T-helper 17 cell (primary cell): ENCODE measurements at regions not wholly inside any gene's neighbourhood (a gene's known extent, or its start where the extent isn't known, plus 50 kb on each side); places are given as distances from the start of the nearest gene placed in this dataset.
A peak's percentile ranks its signal among the peaks of the same experiment; 100 is the strongest.
"Not testable (repeated sequence)": the region's sequence is repeated elsewhere in the genome, so short reads cannot be mapped to it uniquely, and the experiment has no call there.

Experiments
- ATAC-seq: fragments of 150-1000 bp; cut with Tn5 transposase; 2 replicates; pipeline ENCODE4 v1.10.0; 2021; ENCODE audit warnings: mild to moderate bottlenecking, moderate library complexity
- DNase-seq, 3 donors: peaks; one replicate each; pipeline versions ENCODE4 v3.0.0 to v3.0.0-alpha.2; 2020 to 2021
- H3K9me3 ChIP-seq: one replicate; pipeline ENCODE4 v1.7.0; 2013; ENCODE audit warnings: low read length, mild to moderate bottlenecking; ENCODE audit not compliant: control insufficient read depth, poor library complexity, severe bottlenecking
- H3K27ac Mint-ChIP-seq: one replicate; pipeline ENCODE4 v1.8.0; 2022; ENCODE audit warnings: mild to moderate bottlenecking, moderate library complexity, mixed read lengths
- H3K27me3 Mint-ChIP-seq: one replicate; pipeline ENCODE4 v1.8.0; 2022; ENCODE audit warnings: mixed read lengths
- H3K36me3 Mint-ChIP-seq: one replicate; pipeline ENCODE4 v1.8.0; 2022; ENCODE audit warnings: low read depth, mixed read lengths
- H3K4me1 Mint-ChIP-seq: one replicate; pipeline ENCODE4 v1.8.0; 2022; ENCODE audit warnings: mild to moderate bottlenecking, mixed read lengths
- H3K4me3 Mint-ChIP-seq: one replicate; pipeline ENCODE4 v1.8.0; 2022; ENCODE audit warnings: mild to moderate bottlenecking, moderate library complexity, mixed read lengths

DNA sequence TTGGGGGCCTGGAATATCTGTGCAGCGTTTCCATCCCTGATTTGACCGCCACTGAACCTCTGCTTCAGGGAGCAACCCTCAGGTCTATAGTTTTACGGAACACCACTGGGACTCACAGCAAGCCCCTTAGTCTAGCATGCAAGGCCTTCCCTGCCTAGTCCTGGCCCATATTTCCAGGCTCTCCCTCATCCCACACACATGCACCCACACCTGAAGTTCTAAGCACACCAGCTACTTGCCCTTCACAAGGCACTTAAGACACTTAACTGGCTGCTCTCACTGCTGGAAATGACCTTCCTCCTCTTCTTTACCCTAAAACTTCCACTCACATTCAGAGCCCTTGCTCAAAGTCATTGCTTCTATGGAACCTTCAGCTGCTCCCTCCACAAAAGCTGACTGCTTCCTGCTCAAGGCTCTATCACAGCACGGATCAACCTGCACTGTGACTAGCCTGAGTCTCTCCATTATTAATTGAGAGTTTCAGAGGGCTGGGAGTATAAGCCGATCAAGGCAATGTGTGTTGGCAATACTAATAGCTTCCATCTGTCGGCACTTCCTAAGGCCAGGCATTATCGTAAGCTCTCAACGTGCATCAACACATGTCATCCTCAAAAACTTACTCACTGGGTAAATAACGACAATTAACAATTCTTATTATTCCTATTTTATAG is 84.3 kb downstream of the RRAGC start:
- Mint-ChIP-seq H3K4me3 (no peak overlapping the region), H3K4me1 (peaks cover 3% of the 10 kb centered on the region), H3K36me3 (no peaks in the 10 kb centered on the region), H3K27ac (no peak overlapping the region), H3K27me3 (peaks cover 41% of the 10 kb centered on the region)
- H3K9me3 ChIP-seq, result no peaks in the 10 kb centered on the region
- ATAC-seq, result no peak
- no peak for DNase-seq

DNA sequence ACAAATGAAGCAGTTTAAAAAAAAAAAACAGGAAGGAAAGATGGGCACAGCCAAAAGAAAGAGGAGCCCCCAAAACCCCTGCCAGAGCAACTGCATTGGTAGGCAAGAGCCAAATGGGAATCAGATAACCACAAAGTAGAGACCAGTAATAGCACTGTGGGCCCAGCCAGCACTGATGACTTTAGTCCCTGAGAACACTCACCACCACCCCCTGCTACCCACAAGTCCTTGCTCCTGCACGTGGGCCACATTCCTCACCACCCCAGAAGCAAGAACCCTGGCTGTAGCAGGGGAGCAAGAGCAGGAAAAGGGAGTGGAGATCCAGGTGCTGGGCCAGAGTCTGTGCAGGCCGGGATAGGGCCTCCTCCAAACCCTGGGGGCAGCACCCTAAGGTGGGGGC is 86.1 kb downstream of the RRAGC start:
- ATAC-seq, result no peak
- H3K36me3 Mint-ChIP-seq, result no peaks in the 10 kb centered on the region
- no peak overlapping the region for H3K4me3 Mint-ChIP-seq
- no peak overlapping the region for H3K27ac Mint-ChIP-seq
- DNase-seq, result no peak
- H3K27me3 Mint-ChIP-seq, result peaks cover 46% of the 10 kb centered on the region
- peaks cover 3% of the 10 kb centered on the region for H3K4me1 Mint-ChIP-seq
- no peaks in the 10 kb centered on the region for H3K9me3 ChIP-seq

DNA sequence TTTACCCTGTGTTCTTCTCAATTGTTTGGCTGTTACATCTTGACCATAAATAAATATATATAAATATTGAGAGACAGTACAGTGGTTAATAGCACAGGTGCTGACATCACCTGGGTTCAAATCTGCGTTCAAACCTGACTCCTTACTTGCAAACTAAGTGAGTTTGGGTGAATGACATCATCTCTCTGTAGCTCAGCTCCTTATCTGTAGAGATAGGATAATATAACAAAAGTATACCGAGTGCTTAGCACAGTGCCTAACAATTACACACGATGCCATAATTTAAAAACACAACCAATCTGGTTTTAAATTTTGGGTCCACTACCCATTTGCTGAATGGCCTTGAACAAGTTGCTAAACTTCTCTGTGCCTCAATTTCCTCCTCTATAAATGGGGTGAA is 86.6 kb downstream of the RRAGC start:
- Mint-ChIP-seq H3K36me3 (no peaks in the 10 kb centered on the region), H3K27me3 (peaks cover 47% of the 10 kb centered on the region), H3K4me1 (peaks cover 3% of the 10 kb centered on the region), H3K4me3 (no peak overlapping the region), H3K27ac (no peak overlapping the region)
- no peak for ATAC-seq
- H3K9me3 ChIP-seq, result no peaks in the 10 kb centered on the region
- no peak for DNase-seq

DNA sequence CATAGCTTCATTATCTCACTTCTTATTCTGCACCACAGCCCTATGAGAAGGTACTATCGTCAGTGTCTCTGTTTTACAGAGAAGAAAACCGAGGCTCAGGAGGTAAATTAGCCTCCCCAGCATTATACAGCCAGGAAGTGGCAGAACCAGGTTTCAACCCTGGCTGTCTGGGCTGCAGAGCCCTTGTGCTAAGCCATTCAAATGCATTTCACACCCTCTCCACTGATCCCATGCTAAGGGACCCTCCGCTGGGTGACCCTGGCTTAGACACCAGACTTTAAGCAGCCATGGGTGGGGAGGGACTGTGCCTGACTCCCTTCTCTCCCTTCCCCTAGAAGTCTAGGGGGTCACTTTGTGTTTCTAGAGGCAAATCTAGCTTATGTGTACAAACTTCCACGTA is 87.5 kb downstream of the RRAGC start:
- H3K4me3 Mint-ChIP-seq, result no peak overlapping the region
- H3K27ac Mint-ChIP-seq, result no peak overlapping the region
- H3K36me3 Mint-ChIP-seq, result peaks cover 2% of the 10 kb centered on the region
- peaks cover 3% of the 10 kb centered on the region for H3K4me1 Mint-ChIP-seq
- H3K9me3 ChIP-seq, result no peaks in the 10 kb centered on the region
- DNase-seq (no peak), ATAC-seq (no peak)
- peaks cover 45% of the 10 kb centered on the region for H3K27me3 Mint-ChIP-seq

DNA sequence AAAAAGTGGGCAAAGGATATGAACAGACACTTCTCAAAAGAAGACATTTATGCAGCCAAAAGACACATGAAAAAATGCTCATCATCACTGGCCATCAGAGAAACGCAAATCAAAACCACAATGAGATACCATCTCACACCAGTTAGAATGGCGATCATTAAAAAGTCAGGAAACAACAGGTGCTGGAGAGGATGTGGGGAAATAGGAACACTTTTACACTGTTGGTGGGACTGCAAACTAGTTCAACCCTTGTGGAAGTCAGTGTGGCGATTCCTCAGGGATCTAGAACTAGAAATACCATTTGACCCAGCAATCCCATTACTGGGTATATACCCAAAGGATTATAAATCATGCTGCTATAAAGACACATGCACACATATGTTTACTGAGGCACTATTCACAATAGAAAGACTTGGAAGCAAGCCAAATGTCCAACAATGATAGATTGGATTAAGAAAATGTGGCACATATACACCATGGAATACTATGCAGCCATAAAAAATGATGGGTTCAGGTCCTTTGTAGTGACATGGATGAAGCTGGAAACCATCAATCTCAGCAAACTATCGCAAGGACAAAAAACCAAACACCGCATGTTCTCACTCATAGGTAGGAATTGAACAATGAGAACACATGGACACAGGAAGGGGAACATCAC is 88.9 kb downstream of the RRAGC start:
- H3K36me3 Mint-ChIP-seq, ATAC-seq, H3K4me3 Mint-ChIP-seq, H3K9me3 ChIP-seq, H3K4me1 Mint-ChIP-seq, H3K27ac Mint-ChIP-seq, DNase-seq: not testable (repeated sequence)
- peaks cover 46% of the 10 kb centered on the region for H3K27me3 Mint-ChIP-seq

DNA sequence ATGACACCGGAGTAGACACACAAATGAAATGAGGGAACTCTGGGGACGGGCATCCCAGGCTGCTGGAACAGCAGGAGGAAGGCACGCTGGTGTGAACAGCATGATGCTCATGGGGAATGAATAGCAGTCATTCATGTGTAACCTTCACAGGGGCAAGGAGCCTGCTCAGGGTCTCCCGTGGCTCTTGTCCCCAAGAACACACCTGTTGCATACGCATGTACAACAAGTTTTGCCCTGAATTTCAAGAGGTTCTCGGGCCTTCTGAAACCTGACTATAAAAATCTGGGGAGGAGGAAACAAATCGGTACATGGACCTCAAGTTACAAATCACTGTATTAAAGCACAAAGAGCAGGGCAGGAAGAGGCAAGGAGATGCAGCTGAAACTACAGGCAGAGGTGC is 93.4 kb downstream of the RRAGC start:
- Mint-ChIP-seq H3K36me3 (peaks cover 8% of the 10 kb centered on the region), H3K27me3 (peaks cover 50% of the 10 kb centered on the region), H3K4me1 (no peaks in the 10 kb centered on the region), H3K4me3 (no peak overlapping the region), H3K27ac (no peak overlapping the region)
- DNase-seq, result no peak
- no peaks in the 10 kb centered on the region for H3K9me3 ChIP-seq
- ATAC-seq, result no peak

DNA sequence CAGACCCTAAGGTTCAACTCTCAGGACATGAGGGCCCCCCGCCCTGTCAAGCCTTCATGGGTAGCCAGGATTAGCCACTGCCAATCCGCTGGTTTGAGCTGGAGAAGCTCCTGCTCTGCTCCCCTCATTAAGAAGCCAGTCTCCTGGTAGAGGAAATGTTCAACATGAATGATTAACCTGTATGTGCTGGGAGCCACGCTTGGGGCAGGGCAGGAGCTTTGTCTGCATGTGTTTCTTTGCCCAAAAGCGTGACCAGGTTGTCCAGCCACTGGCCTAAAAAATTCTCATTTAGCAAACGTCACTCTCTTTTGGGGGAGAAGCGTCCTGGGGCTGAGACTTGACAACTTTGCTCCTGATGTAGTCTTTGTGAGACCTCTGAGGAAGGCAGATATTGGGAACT is 96.5 kb downstream of the RRAGC start:
- H3K4me3 Mint-ChIP-seq, result no peak overlapping the region

DNA sequence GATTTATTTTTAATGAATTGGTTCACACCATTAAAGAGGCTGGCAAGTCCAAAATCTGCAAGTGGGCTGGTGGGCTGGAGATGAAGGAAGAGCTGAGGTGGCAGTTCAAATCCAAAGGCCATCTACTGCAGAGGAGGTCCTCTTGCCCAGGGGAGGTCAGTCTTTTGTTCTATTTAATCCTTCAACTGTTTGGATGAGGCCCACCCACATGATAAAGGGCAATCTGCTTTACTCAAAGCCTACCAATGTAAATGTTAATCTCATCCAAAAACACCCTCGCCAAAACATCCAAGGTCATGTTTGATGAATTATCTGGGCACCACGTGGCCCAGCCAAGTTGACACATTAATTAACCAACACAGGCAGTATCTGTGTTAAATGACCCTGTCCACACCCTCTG is 99.0 kb downstream of the RRAGC start:
- H3K9me3 ChIP-seq, result no peaks in the 10 kb centered on the region
- H3K27ac Mint-ChIP-seq, result no peak overlapping the region
- no peak overlapping the region for H3K4me3 Mint-ChIP-seq
- peaks cover 4% of the 10 kb centered on the region for H3K36me3 Mint-ChIP-seq
- H3K4me1 Mint-ChIP-seq, result no peaks in the 10 kb centered on the region
- DNase-seq (no peak), ATAC-seq (no peak)
- peaks cover 48% of the 10 kb centered on the region for H3K27me3 Mint-ChIP-seq

More for the DNA sequence above, 96.5 kb downstream of the RRAGC start:
- H3K4me1 Mint-ChIP-seq, result no peaks in the 10 kb centered on the region
- DNase-seq, result no peak
- H3K9me3 ChIP-seq, result no peaks in the 10 kb centered on the region
- no peak overlapping the region for H3K27ac Mint-ChIP-seq
- peaks cover 8% of the 10 kb centered on the region for H3K36me3 Mint-ChIP-seq
- no peak for ATAC-seq
- H3K27me3 Mint-ChIP-seq, result peaks cover 49% of the 10 kb centered on the region

DNA sequence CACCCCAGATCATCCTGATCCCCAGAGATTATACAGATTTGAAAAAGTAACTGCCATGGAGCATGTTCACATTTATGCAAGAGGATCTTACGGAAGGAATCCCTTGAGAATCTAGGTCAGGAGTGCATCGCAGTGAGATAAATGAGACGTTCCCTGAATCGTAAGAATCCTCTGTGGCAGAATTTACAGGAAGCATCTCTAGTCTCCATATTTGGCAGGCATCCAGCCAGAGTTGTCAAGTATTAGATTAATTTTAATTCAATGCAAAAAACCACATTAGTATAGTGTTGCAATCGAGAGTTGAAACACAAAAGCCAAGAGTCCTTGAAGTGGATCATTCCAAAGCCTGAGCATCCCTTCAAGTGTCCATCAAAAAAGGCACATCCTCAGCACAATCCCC is 100.8 kb downstream of the RRAGC start:
- Mint-ChIP-seq H3K4me3 (no peak overlapping the region), H3K27ac (no peak overlapping the region), H3K27me3 (peaks cover 47% of the 10 kb centered on the region), H3K36me3 (no peaks in the 10 kb centered on the region), H3K4me1 (no peaks in the 10 kb centered on the region)
- H3K9me3 ChIP-seq, result no peaks in the 10 kb centered on the region
- DNase-seq (no peak), ATAC-seq (no peak)

DNA sequence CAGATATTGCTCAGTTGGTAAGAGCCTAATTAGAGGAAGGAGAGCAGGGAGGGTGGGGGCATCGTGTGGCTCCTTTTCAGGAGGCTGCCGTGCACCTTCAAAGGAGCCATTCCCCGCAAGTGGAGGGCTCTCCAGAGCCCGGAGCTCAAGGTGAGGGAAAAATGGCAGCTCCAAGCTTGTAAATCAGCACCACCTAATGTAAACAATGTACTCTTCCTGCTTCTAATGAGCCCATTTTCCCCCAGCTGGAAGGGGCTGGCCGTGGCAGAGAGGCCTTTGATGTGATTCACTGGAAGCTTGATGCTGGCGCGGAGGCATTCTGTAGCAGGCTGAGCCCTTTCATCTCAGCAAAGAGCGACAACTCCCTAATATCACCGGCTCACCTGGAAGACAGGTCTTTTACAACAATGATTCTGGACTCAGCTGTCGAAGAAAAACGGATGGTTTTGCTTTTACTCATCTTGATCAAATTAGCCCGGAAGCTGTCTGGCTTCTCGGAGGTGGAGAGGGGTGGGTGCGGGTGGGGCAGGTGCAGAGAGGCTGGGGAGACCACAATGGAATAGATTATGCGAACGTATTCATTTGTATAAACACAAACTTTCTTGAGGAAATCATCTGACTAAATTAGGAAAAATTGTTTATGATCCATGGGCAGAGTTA is 112.5 kb downstream of the RRAGC start:
- Mint-ChIP-seq H3K36me3 (no peaks in the 10 kb centered on the region), H3K27me3 (peaks cover 12% of the 10 kb centered on the region), H3K27ac (no peak overlapping the region), H3K4me3 (peak overlapping the region; percentile 55), H3K4me1 (peaks cover 5% of the 10 kb centered on the region)
- ATAC-seq (no peak), DNase-seq (no peak)
- H3K9me3 ChIP-seq, result no peaks in the 10 kb centered on the region

DNA sequence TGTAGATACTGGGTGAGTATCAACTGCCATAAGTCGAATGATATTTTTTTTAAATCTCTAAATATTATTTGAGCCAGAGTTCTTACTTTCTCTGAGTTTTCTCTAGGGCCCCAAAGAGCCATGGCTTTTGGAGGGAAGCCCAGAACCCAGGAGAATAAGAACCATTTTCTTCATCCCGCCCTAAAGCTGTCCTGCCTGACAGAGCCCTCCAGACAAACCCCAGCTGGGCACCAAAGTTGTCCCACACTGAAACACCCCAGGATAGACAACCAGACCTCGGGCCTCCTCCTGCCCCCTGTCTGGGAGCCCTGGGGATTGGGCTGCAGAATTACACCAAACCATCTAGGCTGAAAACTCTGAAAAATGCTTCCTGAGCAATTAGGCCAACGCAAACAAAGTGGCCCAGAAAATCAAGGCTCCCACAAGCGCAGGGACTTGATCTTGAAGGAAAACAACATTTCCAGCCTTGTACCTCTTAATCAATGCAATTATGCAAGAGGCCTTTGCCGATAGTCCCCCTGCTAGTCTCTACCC is 113.1 kb downstream of the RRAGC start:
- ATAC-seq (no peak), DNase-seq (no peak)
- Mint-ChIP-seq H3K27ac (no peak overlapping the region), H3K36me3 (no peaks in the 10 kb centered on the region), H3K4me1 (peaks cover 5% of the 10 kb centered on the region), H3K4me3 (peak overlapping the region; percentile 55), H3K27me3 (peaks cover 6% of the 10 kb centered on the region)
- no peaks in the 10 kb centered on the region for H3K9me3 ChIP-seq

DNA sequence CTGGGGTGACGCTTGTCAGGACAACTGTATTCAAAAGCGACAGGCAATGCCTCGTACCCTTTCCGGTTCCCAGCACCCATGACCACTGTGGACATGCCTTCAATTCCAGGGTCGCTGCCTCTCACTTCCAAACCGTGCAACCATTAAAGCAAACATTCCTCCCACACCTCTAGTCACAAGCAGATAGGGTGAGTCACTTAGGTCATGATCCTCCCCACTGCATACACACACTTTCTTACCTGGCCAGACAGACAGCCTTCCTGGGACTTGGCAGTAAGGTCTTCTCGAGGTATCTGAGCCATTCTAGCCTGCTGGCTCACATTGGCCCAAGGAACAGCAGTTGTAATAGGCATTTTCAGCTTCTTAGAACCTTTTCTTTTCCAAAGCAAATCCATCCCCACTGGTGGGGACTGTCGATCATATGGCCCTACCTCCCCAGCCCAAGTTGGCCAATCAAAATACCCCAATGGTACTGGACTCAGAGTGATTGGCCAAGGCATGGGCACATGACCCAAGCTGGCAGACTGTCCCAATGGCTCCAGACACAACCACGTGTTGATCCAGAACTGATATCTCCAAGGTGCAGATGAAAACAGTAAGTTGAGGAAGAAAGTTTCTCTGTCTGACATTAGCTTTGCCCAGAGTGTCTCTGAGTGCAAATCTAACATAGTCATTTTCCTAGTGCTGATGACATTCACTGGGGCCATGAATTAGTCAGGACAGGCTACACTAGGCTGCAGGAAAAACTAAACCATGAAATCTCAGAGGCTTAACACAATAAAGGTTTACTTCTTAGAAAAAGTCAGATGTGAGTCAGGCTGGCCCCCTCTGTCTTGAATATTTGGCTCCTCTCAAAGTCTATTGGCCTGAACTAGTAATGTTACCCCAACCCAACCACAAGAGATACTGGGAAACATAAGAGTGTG is 113.8 kb downstream of the RRAGC start:
- peaks cover 5% of the 10 kb centered on the region for H3K4me1 Mint-ChIP-seq
- H3K27ac Mint-ChIP-seq, result no peak overlapping the region
- no peak for DNase-seq
- H3K36me3 Mint-ChIP-seq, result no peaks in the 10 kb centered on the region
- no peak overlapping the region for H3K4me3 Mint-ChIP-seq
- ATAC-seq, result no peak
- peaks cover 5% of the 10 kb centered on the region for H3K27me3 Mint-ChIP-seq
- H3K9me3 ChIP-seq, result no peaks in the 10 kb centered on the region
